Large intestine (tissue), 3 donors: ENCODE measurements at regions not wholly inside any gene's neighbourhood (a gene's known extent, or its start where the extent isn't known, plus 50 kb on each side); places are given as distances from the start of the nearest gene placed in this dataset.
"Not testable (repeated sequence)": the region's sequence is repeated elsewhere in the genome, so short reads cannot be mapped to it uniquely, and the experiment has no call there.

Source experiments
- DNase-seq, 2 donors: peaks; one replicate each; pipeline versions ENCODE4 v3.0.0 to v3.0.0-alpha.2; 2013
- H3K27ac ChIP-seq: one replicate; pipeline ENCODE4 v1.5.1; 2013; ENCODE audit warnings: low read length
- H3K27me3 ChIP-seq: 2 replicates; pipeline ENCODE4 v1.6.1; 2013; ENCODE audit warnings: low read length; ENCODE audit not compliant: control insufficient read depth, insufficient read depth
- H3K36me3 ChIP-seq: 2 replicates; pipeline ENCODE4 v1.6.1; 2013; ENCODE audit warnings: low read length; ENCODE audit not compliant: control insufficient read depth, insufficient read depth
- H3K4me1 ChIP-seq: one replicate; pipeline ENCODE4 v1.6.1; 2013; ENCODE audit warnings: low read length; ENCODE audit not compliant: control insufficient read depth, insufficient read depth
- H3K4me3 ChIP-seq: one replicate; pipeline ENCODE4 v1.5.1; 2013; ENCODE audit warnings: low read length
- H3K9me3 ChIP-seq: one replicate; pipeline ENCODE4 v1.6.1; 2013; ENCODE audit warnings: mild to moderate bottlenecking, low read depth, low read length, moderate library complexity; ENCODE audit not compliant: control insufficient read depth
- WGBS: methylation state at CpG from one replicate; pipeline ENCODE4 v1.1.5; 2013; ENCODE audit warnings: low lambda C conversion rate; ENCODE audit not compliant: insufficient coverage; 5-methylcytosine and 5-hydroxymethylcytosine counted together

DNA sequence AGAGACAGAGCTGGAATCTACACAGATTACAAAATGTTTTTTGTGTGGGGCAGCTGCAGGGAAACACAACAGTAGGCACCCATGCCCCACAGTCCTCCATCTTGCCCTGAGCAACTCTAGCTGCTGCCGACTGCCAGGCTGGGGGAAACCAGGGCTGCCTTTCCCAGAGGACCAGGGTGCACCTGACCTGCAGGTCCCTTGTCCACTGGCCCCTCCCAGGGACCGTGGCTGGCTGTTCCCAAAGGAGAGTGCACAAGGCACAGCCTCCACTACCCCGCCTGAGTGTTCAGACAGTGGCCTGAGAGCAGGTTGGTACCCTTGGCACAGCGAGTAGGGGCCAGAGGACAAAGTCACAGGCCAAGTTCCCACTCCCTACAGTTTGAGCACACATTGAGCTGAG, 181.8 kb downstream of the BARX2 start:
- no peaks in the 10 kb centered on the region for H3K36me3 ChIP-seq
- no peak for DNase-seq
- H3K4me1 ChIP-seq, result no peaks in the 10 kb centered on the region
- WGBS, result no CpG with 5 or more reads among the region's 4 CpGs
- H3K4me3 ChIP-seq, result no peak overlapping the region
- H3K27me3 ChIP-seq, result no peaks in the 10 kb centered on the region
- no peaks in the 10 kb centered on the region for H3K9me3 ChIP-seq
- H3K27ac ChIP-seq, result no peak overlapping the region

DNA sequence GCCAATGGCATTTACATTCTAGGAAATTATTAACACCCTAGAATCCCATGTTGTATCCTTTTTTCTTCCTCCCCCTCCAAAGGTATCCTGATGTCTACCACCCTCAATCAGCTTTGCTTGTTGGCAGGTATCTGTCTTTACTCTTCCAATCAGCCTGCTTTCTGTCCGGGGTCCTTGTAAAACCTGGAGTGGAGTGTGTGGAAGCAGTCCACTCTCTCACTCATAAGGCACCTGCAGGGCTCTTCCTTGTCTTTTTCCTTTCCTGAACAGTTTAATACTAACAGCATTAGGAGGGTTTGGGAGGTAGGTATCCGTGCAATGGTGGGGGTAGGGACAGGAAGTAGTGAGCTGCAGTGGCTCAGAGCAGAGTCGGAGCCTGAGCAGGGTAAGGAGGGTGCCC, 193.4 kb downstream of the BARX2 start:
- H3K9me3 ChIP-seq, result no peaks in the 10 kb centered on the region
- H3K4me3 ChIP-seq, result no peak overlapping the region
- H3K36me3 ChIP-seq, result no peaks in the 10 kb centered on the region
- no peaks in the 10 kb centered on the region for H3K4me1 ChIP-seq
- H3K27me3 ChIP-seq, result no peaks in the 10 kb centered on the region
- no peak overlapping the region for H3K27ac ChIP-seq
- DNase-seq, result no peak
- no CpG with 5 or more reads among the region's 3 CpGs for WGBS

- not testable (repeated sequence) for H3K4me3 ChIP-seq, H3K27ac ChIP-seq, H3K4me1 ChIP-seq, H3K9me3 ChIP-seq, H3K27me3 ChIP-seq, DNase-seq, H3K36me3 ChIP-seq
- 87% methylated on average over 3 of the region's 8 CpGs for WGBS
Measured at GRCh38 chr11:129572667-129573066, 197.0 kb downstream of the BARX2 start.

DNA sequence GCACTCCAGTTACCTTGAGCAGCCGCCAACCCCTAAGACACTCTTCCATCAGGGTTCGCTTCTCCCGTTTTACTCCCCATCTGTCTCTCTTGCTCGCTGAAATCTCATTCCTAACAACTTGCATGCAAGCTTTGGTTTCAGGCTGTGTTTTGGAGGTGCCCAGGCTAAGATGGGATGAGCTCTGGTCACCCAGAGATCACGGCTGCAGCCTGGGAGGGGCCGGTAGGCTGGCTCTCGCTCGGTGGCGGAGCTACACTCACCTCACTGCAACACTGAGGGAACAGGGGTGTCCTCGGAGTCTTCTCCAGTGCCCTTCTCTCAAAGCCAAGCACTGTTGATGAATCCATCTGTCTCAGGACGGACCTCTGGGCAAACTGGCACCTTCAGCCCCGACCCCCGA, 197.5 kb downstream of the BARX2 start:
- 100% methylated on average over 4 of the region's 13 CpGs for WGBS
- H3K4me3 ChIP-seq, result no peak overlapping the region
- H3K4me1 ChIP-seq, result no peaks in the 10 kb centered on the region
- no peak for DNase-seq
- no peak overlapping the region for H3K27ac ChIP-seq
- no peaks in the 10 kb centered on the region for H3K9me3 ChIP-seq
- H3K27me3 ChIP-seq, result no peaks in the 10 kb centered on the region
- H3K36me3 ChIP-seq, result no peaks in the 10 kb centered on the region

DNA sequence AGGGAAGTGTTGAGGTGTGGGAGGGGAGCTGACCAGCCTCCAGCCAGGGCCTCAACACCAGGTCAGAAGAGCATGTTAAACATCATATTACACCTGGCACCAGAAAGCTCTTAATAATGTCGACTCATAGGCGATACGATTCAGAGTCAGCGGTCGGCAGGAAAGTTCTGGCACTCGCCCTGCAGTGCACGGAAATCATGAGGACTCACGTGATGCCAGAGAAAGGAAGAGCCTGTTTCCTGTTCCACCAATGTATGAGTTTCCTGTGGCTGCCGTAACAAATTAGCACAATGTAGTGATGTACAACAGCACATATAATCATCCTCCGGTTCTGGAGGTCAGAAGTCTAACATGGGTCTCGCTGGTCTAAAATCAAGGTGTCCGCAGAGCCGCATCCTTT, 198.8 kb downstream of the BARX2 start:
- H3K4me1 ChIP-seq, result no peaks in the 10 kb centered on the region
- H3K4me3 ChIP-seq, result no peak overlapping the region
- DNase-seq, result no peak
- no peaks in the 10 kb centered on the region for H3K9me3 ChIP-seq
- H3K27ac ChIP-seq, result no peak overlapping the region
- WGBS, result no CpG with 5 or more reads among the region's 13 CpGs
- H3K36me3 ChIP-seq, result no peaks in the 10 kb centered on the region
- H3K27me3 ChIP-seq, result no peaks in the 10 kb centered on the region

DNA sequence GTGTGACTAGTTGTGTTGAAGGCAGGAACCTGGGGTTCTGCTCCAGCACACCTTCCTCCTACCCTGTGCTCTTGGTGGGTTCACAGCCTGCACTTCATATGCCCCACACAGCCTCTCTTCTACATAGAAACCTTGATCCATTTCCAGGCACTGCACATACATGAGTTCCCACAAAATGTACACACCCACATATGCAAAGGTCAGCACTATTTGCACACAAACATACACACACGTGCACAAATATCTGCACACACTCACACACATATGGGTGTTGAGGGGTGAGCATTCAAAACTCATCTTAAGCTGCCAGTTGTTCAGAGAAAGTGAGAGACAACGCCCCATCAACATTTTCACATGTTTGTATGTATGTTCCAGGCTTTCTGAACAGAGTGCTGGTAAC, 201.0 kb downstream of the BARX2 start:
- Histone ChIP-seq H3K4me1 (no peaks in the 10 kb centered on the region), H3K4me3 (no peak overlapping the region), H3K36me3 (no peaks in the 10 kb centered on the region), H3K9me3 (no peaks in the 10 kb centered on the region), H3K27ac (no peak overlapping the region), H3K27me3 (no peaks in the 10 kb centered on the region)
- no peak for DNase-seq
- WGBS, result no CpG with 5 or more reads among the region's 2 CpGs

DNA sequence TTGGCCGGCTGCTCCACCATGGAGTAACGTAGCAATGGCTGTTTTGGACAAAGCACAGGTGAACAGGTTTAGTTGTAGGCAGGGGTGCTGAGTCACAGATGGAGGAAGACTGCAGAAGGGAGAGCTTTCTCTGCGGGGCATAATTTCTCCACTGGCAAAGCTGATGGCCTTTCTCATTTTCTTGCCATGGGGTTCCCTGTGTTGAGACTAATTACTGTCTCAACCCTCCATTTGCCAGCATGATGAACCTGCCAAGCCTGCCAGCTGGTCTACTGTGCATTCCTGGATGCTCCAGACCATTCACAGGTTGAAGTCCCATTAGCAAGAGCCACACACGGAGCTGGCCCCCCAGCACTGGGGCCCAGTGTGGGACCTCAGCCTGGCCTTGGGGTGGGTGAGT, 202.4 kb downstream of the BARX2 start:
- no CpG with 5 or more reads among the region's 4 CpGs for WGBS
- Histone ChIP-seq H3K9me3 (no peaks in the 10 kb centered on the region), H3K4me1 (no peaks in the 10 kb centered on the region), H3K4me3 (no peak overlapping the region), H3K27me3 (no peaks in the 10 kb centered on the region), H3K27ac (no peak overlapping the region), H3K36me3 (no peaks in the 10 kb centered on the region)
- DNase-seq, result no peak

GRCh38 chr11:129580278-129580677, 204.6 kb downstream of the BARX2 start:
- no CpG with 5 or more reads among the region's 10 CpGs for WGBS

GRCh38 chr11:129584316-129584715, 208.7 kb downstream of the BARX2 start:
- no peak for DNase-seq
- H3K36me3 ChIP-seq, result no peaks in the 10 kb centered on the region
- peaks cover 2% of the 10 kb centered on the region for H3K27me3 ChIP-seq

More at GRCh38 chr11:129580278-129580677, 204.6 kb downstream of the BARX2 start:
- no peak for DNase-seq
- Histone ChIP-seq H3K27ac (no peak overlapping the region), H3K27me3 (no peaks in the 10 kb centered on the region), H3K36me3 (no peaks in the 10 kb centered on the region), H3K9me3 (no peaks in the 10 kb centered on the region), H3K4me3 (no peak overlapping the region), H3K4me1 (no peaks in the 10 kb centered on the region)

GRCh38 chr11:129589190-129589860, 213.7 kb downstream of the BARX2 start:
- no peaks in the 10 kb centered on the region for H3K9me3 ChIP-seq
- no peaks in the 10 kb centered on the region for H3K4me1 ChIP-seq
- H3K36me3 ChIP-seq, result no peaks in the 10 kb centered on the region
- WGBS, result 60% methylated on average over 1 of the region's 5 CpGs
- H3K27me3 ChIP-seq, result peaks cover 2% of the 10 kb centered on the region
- no peak for DNase-seq
- H3K27ac ChIP-seq, result no peak overlapping the region
- no peak overlapping the region for H3K4me3 ChIP-seq

More at GRCh38 chr11:129584316-129584715, 208.7 kb downstream of the BARX2 start:
- Histone ChIP-seq H3K27ac (no peak overlapping the region), H3K4me3 (no peak overlapping the region), H3K4me1 (no peaks in the 10 kb centered on the region), H3K9me3 (no peaks in the 10 kb centered on the region)
- no CpG with 5 or more reads among the region's 6 CpGs for WGBS

DNA sequence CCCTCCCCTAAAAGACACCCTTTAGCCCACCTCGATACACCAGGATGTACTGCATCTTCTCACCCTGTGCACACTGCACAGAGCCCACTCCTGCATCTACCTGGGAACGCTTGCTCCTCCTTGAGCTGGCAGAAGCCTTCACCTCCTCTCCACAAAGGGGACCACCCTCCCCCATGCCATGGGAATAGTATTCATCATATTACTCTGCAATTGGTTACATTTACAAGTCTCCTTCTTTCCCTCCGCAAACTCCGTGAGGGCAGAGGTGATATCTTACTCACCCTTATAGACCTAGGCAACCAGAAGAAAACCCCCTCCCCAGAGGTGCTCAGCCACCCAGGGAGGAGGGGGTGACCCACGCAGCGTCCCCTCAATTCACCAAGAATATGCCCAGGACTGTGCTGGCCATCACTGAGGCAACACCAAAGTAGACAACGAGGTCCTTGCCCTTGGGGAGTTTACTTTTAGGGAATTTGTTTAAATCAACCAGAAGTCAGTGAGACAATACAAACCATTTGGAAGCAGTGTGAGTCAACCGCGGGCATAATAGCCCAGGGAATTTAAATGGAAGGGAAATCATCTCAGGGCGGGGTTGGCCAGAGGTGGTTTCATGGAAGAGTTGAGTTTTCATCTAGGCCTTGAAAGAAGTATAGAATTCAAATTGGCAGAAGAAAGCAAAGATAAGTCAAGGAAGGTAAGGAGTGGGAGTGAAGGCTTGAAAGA, 214.5 kb downstream of the BARX2 start:
- Histone ChIP-seq H3K27me3 (peaks cover 2% of the 10 kb centered on the region), H3K27ac (no peak overlapping the region), H3K4me3 (no peak overlapping the region), H3K9me3 (no peaks in the 10 kb centered on the region), H3K4me1 (no peaks in the 10 kb centered on the region), H3K36me3 (no peaks in the 10 kb centered on the region)
- DNase-seq, result no peak
- 63% methylated on average over 3 of the region's 10 CpGs for WGBS
